Hematopoietic multipotent progenitor cell treated with erythropoietin and hydrocortisone succinate and interleukin-3 and kit ligand, for 17 days (in vitro differentiated cells): ENCODE measurements at regions not wholly inside any gene's neighbourhood (a gene's known extent, or its start where the extent isn't known, plus 50 kb on each side); places are given as distances from the start of the nearest gene placed in this dataset.
"Not testable (repeated sequence)": the region's sequence is repeated elsewhere in the genome, so short reads cannot be mapped to it uniquely, and the experiment has no call there.

Experiments used
- DNase-seq: peaks from one replicate; pipeline ENCODE4 v3.0.0-alpha.2; 2015; ENCODE audit warnings: low spot score

- DNase-seq = no peak
These were observed 703.4 kb downstream of the EPHA7 start for GRCh38 chr6:92715991-92716390.

DNA sequence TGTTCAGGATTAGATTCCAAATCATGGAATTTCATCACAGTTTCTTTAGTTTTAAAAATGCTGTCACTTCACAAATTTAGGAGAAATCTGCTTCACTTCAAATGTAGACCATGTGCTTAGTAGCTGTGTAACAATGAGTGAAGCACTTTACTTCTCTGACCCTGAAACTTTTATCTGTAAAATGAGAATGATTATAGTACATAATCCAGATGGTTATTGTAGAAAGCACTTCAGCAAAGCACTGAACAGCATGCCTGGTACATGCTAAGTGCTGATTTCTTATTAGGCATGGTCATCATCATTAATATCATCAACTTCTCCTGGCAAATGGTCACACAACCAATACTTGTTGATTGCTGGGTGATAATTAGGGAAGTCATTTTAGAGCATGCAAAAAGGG, 705.0 kb downstream of the EPHA7 start:
- no peak for DNase-seq

GRCh38 chr6:92710048-92710447, 709.3 kb downstream of the EPHA7 start:
- no peak for DNase-seq

GRCh38 chr6:92708945-92709344, 710.4 kb downstream of the EPHA7 start:
- DNase-seq = no peak

DNA sequence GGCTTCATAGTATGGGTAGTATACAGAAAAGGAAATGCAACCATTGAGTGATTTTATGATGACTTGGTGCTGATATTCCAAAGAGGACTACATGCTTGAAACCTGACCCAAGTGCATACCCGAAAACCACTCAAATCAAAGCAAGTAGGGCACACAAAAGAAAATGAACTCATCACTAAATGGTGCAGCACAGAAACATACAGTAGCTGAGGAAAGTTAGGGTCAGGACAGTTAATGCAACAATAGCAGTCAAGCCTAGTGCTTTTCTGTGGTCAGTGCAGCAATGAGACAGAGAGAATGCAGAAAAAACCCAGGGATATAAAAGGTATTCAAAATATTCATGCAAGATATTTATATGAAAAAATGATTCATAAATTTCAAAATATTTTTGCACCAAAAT, 711.1 kb downstream of the EPHA7 start:
- no peak for DNase-seq

DNA sequence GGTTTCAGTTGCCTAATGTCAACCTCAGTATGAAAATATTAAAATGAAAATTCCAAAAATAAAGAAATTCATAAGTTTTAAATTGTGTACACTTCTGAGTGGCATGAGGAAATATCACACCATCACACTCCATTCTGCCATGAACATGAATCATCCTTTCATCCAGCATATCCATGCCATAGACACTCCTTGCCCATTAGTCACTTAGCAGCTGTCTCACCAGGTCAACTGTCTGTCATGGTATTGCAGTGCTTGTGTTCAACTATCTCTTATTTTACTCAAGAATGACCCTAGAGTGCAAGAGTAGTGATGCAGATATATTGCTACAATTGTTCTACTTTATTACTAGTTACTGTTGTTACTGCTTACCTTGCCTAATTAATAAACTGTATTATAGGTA, 712.4 kb downstream of the EPHA7 start:
- no peak for DNase-seq

GRCh38 chr6:92701425-92702096, 717.8 kb downstream of the EPHA7 start:
- DNase-seq = no peak

- no peak for DNase-seq
These were observed 718.9 kb downstream of the EPHA7 start for GRCh38 chr6:92700411-92700810.

GRCh38 chr6:92690997-92691599, 728.3 kb downstream of the EPHA7 start:
- DNase-seq = no peak

DNA sequence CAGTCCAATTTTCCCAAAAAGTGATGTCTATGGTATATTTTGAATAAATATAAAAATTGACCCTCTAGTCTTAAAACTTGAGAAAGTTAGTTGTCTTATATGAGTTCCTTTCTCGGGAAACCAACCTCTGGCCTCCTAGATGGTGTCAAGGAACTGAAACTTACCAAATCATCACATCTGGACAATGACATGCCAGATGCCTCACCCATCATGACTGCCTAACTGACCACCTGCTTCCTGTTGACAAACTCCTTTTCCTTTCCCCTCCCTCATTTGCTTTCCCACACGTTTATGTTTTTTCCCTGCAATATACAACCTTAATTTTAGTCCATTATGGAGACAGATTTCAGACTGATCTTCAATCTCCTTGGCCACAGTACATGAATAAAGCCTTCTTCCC, 731.0 kb downstream of the EPHA7 start:
- DNase-seq = no peak

DNA sequence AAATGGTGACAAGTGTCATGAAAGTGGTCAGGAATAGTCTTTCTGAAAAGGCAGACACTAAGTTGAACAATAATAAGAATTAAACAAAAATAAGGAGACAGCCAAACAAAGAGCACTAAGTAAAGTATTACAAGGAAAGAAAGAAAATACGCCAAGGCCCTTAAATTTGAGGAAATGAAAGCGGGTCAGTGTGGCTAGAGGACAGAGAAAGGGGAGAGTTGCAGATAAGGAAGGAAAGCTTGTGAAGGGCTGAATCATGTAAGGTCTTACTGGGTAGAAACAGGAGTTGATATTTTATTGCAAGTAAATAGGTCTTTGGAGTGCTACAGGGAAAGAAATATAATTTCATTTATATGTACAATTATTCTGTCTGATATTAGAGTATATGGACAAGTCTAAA, 732.1 kb downstream of the EPHA7 start:
- DNase-seq = no peak

DNA sequence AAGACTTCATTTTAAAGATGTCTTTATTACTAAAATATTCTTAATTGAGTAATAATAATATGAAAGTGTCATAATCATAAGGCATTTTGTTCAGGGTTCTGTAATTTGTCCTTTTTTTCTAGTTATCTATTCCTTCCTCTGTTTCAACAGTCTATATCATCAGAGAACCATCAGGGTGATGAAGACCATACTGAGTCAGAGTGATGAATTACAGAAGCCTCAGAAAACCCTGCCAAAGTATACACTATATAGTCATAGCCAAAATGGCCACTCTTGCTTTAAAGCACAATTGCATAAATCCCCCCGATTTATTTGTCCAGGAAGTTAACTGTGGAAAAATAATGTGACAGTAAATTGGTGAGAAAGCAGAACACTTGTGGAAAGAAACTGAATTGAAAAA, 735.0 kb downstream of the EPHA7 start:
- no peak for DNase-seq

DNA sequence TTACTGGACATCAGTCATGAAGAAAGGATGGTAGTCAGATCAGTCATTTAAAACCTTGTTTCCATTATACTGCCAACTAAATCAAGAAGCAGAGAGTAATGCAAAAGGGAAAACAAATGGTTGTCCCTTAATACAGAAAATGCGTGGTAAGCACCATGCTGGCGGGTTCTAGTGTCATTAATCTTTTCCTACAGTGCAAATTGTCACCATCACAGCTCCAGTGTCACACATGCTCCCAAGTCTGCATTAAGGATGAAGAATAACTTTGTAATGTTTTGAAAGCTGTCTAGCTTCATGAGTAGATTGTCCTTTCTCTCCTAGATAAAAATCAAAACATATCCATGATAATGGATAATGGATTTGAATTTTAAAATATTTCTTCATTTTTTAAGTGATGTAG, 735.6 kb downstream of the EPHA7 start:
- no peak for DNase-seq

DNA sequence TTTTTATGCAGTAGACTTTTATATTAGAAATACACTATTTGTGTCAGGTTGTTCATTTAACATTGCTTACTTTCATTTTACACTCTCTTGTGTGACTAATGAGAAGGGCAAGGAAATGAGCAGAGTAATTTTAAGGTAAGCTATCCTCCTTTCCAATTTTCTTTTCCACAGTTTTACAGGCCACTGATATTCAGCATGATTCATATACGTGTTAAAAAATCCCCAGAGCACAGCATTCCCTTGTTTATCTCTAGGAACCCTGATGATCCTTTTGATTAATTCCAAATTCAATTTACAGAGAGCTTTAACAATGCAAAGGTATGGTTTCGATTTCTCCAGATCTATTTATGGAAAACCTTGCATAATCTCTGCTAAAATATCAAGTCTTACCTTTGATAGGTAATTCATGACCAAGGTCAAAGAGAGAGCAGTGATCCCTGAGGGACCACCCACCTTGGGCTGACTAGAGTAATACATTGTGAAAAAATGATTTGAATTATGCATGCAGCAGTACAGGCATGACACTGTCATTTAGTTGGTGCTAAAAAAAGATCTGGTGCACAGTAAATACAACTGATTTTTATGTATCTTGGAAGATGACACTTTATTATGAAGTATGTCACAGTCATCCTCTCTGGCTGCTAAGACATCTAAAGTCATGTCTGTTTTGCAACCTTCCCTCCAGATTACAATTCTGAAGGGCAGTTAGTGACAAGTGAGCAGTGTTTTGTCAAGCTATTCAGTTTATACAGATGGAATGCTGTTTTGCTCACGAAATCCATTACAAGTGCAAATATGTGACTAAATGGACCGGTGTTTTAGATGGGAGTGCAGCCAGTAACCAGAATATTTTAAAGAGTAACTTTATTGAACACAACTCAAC, 736.6 kb downstream of the EPHA7 start:
- no peak for DNase-seq

GRCh38 chr6:92681401-92681800, 738.0 kb downstream of the EPHA7 start:
- no peak for DNase-seq

DNA sequence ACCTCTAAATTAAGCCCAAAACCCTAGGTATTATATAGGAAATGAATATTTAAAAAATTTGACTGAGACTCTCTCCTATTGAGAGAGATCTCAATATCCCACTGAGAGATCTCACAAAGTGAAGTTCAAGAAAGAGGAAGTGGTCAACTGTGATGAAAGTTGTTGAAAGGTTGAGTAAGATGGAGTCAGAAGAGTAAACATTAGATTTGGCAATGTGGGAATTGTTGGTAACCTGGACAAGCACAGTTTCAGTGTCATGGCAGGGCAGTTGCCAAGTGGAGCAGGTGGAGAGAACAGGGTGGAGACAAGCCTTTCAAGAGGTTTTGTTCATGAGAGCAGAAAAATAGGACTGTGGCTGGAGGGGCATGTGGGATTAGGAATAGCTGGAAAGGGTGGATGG, 747.9 kb downstream of the EPHA7 start:
- DNase-seq = not testable (repeated sequence)

GRCh38 chr6:92667843-92668242, 751.5 kb downstream of the EPHA7 start:
- DNase-seq = no peak

DNA sequence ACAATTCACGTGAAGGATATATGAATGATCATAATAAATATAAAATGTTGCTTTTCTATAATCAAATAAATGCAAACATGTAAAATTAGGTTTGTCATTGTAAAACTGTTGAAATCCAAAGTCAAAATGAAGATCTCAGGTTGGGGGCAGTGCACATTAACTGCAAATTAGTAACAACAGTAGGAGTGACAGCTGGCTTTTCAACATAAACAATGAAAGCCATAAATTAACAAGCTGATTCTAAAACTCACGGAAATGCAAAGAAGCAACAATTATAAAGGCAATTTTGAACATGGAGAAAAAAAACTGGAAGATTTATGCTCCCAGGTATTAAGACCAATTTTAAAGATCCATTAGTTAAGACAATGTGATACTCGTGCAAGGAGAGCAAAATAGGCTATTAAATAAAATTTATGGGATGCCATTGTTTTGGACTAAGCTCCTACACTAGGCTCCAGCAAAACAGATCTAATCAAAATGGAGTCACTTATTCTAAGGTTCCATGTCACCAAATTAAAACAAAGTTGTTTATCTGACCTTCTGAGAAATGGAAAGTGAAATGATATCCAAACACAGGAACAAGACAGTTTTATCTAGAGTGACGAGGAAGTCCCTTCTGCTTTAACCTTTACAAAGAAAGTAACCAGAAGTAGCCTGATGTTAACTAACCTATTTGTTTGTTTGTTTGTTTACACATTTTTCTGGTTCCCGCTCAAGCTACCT, 770.8 kb downstream of the EPHA7 start:
- no peak for DNase-seq

GRCh38 chr6:92647630-92648029, 771.7 kb downstream of the EPHA7 start:
- DNase-seq = no peak

DNA sequence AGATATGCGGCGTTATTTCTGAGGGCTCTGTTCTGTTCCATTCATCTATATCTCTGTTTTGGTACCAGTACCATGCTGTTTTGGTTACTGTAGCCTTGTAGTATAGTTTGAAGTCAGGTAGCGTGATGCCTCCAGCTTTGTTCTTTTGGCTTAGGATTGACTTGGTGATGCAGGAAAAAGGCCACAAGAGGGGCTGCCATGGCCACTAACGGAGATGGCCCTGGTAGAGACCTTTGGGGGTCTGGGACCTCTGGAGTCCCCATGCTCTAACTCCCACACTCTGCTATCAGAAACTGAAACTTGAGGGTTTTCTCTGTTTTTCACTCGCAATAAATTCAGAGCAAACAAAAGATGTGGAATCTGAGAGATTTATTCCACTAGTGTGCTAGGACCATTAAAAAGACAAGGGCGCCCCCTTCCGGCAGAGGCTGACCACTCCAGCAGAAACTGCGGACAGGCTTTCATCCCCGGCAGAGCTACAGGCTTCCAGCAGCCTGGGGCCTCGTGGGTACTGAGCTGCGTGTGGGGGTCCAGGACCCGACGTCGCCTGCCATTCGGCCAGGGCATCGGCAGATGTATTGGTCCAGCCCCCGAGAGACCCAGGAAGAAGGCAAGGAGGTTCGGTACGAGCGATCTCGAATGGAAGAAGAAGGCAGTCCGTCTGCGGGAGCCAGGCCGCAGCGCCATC, 775.1 kb downstream of the EPHA7 start:
- DNase-seq = not testable (repeated sequence)

- no peak for DNase-seq
These were observed 783.7 kb downstream of the EPHA7 start for GRCh38 chr6:92635553-92636153.
